HepG2 (cell line): ENCODE measurements at regions not wholly inside any gene's neighbourhood (a gene's known extent, or its start where the extent isn't known, plus 50 kb on each side); places are given as distances from the start of the nearest gene placed in this dataset.
A peak's percentile ranks its signal among the peaks of the same experiment; 100 is the strongest.

ENCODE experiments used
- KAT8 ChIP-seq: IDR thresholded peaks from 2 replicates; pipeline ENCODE4 v1.6.1; 2016; ENCODE audit warnings: missing genetic modification reagents, missing compliant biosample characterization
- MEF2D ChIP-seq: sonication (generic); formaldehyde crosslinking; IDR thresholded peaks from 2 replicates; pipeline ENCODE4 v1.5.1; 2020; ENCODE audit warnings: mild to moderate bottlenecking, missing genetic modification reagents
- PCBP1 ChIP-seq: fragments of 200-400 bp; formaldehyde crosslinking; IDR thresholded peaks from 2 replicates; pipeline ENCODE4 v1.6.1; 2017; ENCODE audit warnings: mild to moderate bottlenecking, low read depth, low read length, borderline replicate concordance
- PHF8 ChIP-seq: sonication (generic); formaldehyde crosslinking; IDR thresholded peaks from 2 replicates; pipeline ENCODE4 v1.5.0; 2020; ENCODE audit warnings: missing genetic modification reagents
- PTBP1 ChIP-seq: fragments of 200-400 bp; formaldehyde crosslinking; IDR thresholded peaks from 2 replicates; pipeline ENCODE4 v1.6.1; 2018; ENCODE audit warnings: low read length, low read depth; ENCODE audit not compliant: poor library complexity, severe bottlenecking
- RBM22 ChIP-seq: fragments of 200-400 bp; formaldehyde crosslinking; optimal IDR thresholded peaks from 2 replicates; pipeline ENCODE3; 2017; ENCODE audit warnings: mild to moderate bottlenecking, low read length, moderate library complexity
- SUZ12 ChIP-seq: fragments of 150-350 bp; IDR thresholded peaks from 2 replicates; pipeline ENCODE4 v1.6.1; 2014; ENCODE audit warnings: low read depth, low read length
- TCF7L2 ChIP-seq: IDR thresholded peaks from 2 replicates; pipeline ENCODE4 v1.6.1; 2011; ENCODE audit warnings: mild to moderate bottlenecking, low read depth, low read length, moderate library complexity
- TEAD3 ChIP-seq: optimal IDR thresholded peaks from 2 replicates; pipeline ENCODE3; 2016; ENCODE audit warnings: borderline replicate concordance
- XRCC5 ChIP-seq: fragments of 200-400 bp; formaldehyde crosslinking; optimal IDR thresholded peaks from 2 replicates; pipeline ENCODE3; 2017; ENCODE audit warnings: mild to moderate bottlenecking, low read length
- ZC3H13 ChIP-seq: sonication (generic); formaldehyde crosslinking; IDR thresholded peaks from 2 replicates; pipeline ENCODE4 v1.8.1; 2023; ENCODE audit warnings: mild to moderate bottlenecking, missing genetic modification reagents, moderate library complexity
- ZFP1 ChIP-seq: IDR thresholded peaks from 2 replicates; pipeline ENCODE4 v1.6.1; 2016
- ZMAT3 ChIP-seq: sonication (generic); formaldehyde crosslinking; conservative IDR thresholded peaks from 2 replicates; pipeline ENCODE4 v1.7.0; 2021; ENCODE audit warnings: missing genetic modification reagents
- ZNF101 ChIP-seq: sonication (generic); formaldehyde crosslinking; IDR thresholded peaks from 2 replicates; pipeline ENCODE4 v1.4.0; 2020; ENCODE audit warnings: mild to moderate bottlenecking, low read depth, missing genetic modification reagents, borderline replicate concordance
- ZNF24 ChIP-seq: fragments of 450-650 bp; IDR thresholded peaks from 2 replicates; pipeline ENCODE4 v1.6.1; 2017; ENCODE audit warnings: antibody characterized with exemption, mild to moderate bottlenecking
- ZNF567 ChIP-seq: sonication (generic); formaldehyde crosslinking; IDR thresholded peaks from 2 replicates; pipeline ENCODE4 v1.8.1; 2023; ENCODE audit warnings: mild to moderate bottlenecking, missing genetic modification reagents, borderline replicate concordance
- ZNF607 ChIP-seq: sonication (generic); formaldehyde crosslinking; IDR thresholded peaks from 2 replicates; pipeline ENCODE4 v1.5.1; 2020; ENCODE audit warnings: missing genetic modification reagents, mild to moderate bottlenecking, borderline replicate concordance
- ZNF777 ChIP-seq: sonication (generic); formaldehyde crosslinking; IDR thresholded peaks from 2 replicates; pipeline ENCODE4 v1.4.0; 2020; ENCODE audit warnings: missing genetic modification reagents
- TF ChIP-seq, protein P1 (sequence below): sonication (generic); formaldehyde crosslinking; IDR thresholded peaks from one replicate; pipeline ENCODE4 v1.5.1; 2020; ENCODE audit warnings: mild to moderate bottlenecking, missing genetic modification reagents; ENCODE audit errors: not compliant biosample characterization
- TF ChIP-seq, protein P2 (sequence below): sonication (generic); formaldehyde crosslinking; IDR thresholded peaks from 2 replicates; pipeline ENCODE4 v1.8.1; 2023; ENCODE audit warnings: mild to moderate bottlenecking, missing genetic modification reagents
- TF ChIP-seq, protein P3 (sequence below): sonication (generic); formaldehyde crosslinking; IDR thresholded peaks from 2 replicates; pipeline ENCODE4 v1.5.0; 2020; ENCODE audit warnings: missing genetic modification reagents

DNA sequence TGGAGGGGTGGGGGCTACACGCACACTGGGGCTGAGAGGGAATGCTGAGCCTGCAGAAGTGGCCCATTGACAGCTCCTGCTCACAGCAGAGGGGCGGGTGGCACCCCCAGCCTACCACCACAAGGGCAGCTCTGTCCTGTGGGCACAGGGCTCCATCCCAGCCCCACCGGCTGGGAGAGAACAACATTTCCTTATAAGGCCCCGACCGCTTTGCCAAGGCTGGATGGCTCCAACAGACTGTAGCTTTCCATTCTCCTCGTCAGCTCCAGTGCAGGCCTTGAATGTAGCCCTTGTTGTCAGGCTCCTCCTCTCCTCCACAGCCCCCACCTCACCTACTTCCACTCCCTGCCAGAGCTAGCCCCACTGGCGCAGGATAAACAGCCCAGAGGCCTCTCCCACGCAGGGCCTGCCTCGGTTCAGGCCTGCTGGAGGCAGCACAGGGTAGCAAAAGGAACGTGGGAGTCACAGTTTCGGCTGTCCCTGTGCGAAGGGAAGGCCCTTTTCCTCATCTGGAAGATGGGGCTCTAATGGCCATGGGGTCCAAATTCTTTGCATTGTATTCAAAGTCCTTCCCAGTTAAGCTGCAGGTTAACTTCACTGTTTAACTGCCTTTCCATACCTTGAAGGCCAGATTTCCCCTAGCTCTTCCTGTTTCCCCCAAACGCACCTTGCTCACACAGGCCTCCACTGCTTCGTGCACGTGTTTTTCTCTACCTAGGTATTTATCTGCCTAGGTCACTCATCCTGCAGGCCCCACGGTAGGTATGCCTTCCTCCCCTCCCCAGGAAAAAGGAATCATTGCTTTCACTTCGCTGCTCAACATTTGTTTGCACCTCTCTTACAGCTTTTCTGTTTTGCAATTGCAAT, 101.6 kb upstream of the LPP start (continued):
- TF ChIP-seq, protein P1, sequence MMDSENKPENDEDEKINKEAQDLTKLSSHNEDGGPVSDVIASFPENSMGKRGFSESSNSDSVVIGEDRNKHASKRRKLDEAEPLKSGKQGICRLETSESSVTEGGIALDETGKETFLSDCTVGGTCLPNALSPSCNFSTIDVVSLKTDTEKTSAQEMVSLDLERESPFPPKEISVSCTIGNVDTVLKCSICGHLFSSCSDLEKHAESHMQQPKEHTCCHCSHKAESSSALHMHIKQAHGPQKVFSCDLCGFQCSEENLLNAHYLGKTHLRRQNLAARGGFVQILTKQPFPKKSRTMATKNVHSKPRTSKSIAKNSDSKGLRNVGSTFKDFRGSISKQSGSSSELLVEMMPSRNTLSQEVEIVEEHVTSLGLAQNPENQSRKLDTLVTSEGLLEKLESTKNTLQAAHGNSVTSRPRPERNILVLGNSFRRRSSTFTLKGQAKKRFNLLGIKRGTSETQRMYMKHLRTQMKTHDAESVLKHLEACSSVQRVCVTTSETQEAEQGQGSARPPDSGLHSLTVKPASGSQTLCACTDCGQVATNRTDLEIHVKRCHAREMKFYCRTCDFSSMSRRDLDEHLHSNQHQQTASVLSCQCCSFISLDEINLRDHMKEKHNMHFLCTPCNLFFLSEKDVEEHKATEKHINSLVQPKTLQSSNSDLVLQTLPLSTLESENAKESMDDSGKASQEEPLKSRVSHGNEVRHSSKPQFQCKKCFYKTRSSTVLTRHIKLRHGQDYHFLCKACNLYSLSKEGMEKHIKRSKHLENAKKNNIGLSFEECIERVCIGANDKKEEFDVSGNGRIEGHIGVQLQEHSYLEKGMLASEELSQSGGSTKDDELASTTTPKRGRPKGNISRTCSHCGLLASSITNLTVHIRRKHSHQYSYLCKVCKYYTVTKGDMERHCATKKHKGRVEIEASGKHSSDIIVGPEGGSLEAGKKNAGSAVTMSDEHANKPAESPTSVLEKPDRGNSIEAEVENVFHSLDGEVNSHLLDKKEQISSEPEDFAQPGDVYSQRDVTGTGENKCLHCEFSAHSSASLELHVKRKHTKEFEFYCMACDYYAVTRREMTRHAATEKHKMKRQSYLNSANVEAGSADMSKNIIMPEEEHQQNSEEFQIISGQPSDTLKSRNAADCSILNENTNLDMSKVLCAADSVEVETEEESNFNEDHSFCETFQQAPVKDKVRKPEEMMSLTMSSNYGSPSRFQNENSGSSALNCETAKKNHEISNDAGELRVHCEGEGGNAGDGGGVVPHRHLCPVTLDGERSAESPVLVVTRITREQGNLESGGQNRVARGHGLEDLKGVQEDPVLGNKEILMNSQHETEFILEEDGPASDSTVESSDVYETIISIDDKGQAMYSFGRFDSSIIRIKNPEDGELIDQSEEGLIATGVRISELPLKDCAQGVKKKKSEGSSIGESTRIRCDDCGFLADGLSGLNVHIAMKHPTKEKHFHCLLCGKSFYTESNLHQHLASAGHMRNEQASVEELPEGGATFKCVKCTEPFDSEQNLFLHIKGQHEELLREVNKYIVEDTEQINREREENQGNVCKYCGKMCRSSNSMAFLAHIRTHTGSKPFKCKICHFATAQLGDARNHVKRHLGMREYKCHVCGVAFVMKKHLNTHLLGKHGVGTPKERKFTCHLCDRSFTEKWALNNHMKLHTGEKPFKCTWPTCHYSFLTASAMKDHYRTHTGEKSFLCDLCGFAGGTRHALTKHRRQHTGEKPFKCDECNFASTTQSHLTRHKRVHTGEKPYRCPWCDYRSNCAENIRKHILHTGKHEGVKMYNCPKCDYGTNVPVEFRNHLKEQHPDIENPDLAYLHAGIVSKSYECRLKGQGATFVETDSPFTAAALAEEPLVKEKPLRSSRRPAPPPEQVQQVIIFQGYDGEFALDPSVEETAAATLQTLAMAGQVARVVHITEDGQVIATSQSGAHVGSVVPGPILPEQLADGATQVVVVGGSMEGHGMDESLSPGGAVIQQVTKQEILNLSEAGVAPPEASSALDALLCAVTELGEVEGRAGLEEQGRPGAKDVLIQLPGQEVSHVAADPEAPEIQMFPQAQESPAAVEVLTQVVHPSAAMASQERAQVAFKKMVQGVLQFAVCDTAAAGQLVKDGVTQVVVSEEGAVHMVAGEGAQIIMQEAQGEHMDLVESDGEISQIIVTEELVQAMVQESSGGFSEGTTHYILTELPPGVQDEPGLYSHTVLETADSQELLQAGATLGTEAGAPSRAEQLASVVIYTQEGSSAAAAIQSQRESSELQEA (CRISPR knock-in tag): no peak
- no peak for TF ChIP-seq ZNF567 (CRISPR knock-in tag)
- TF ChIP-seq TCF7L2: no peak
- TF ChIP-seq, protein P2, sequence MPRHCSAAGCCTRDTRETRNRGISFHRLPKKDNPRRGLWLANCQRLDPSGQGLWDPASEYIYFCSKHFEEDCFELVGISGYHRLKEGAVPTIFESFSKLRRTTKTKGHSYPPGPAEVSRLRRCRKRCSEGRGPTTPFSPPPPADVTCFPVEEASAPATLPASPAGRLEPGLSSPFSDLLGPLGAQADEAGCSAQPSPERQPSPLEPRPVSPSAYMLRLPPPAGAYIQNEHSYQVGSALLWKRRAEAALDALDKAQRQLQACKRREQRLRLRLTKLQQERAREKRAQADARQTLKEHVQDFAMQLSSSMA: no peak
- peak; percentile 18; the same call in 1 of the 2 replicates for TF ChIP-seq KAT8 (CRISPR knock-in tag)
- TF ChIP-seq, protein P3, sequence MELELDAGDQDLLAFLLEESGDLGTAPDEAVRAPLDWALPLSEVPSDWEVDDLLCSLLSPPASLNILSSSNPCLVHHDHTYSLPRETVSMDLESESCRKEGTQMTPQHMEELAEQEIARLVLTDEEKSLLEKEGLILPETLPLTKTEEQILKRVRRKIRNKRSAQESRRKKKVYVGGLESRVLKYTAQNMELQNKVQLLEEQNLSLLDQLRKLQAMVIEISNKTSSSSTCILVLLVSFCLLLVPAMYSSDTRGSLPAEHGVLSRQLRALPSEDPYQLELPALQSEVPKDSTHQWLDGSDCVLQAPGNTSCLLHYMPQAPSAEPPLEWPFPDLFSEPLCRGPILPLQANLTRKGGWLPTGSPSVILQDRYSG: no peak
- no peak for TF ChIP-seq TEAD3 (CRISPR knock-in tag)
- TF ChIP-seq PTBP1: peak; percentile 78
- TF ChIP-seq RBM22: no peak
- TF ChIP-seq ZFP1 (CRISPR knock-in tag): peak; percentile 39; the same call in 1 of the 2 replicates
- TF ChIP-seq ZC3H13 (CRISPR knock-in tag): no peak
- TF ChIP-seq XRCC5: peak; percentile 83
- TF ChIP-seq ZNF777 (CRISPR knock-in tag): no peak
- TF ChIP-seq PCBP1: 0 out of 2 replicates have a peak, but pooled peaks have one; percentile 85
- no peak for TF ChIP-seq ZNF24
- no peak for TF ChIP-seq ZNF607 (CRISPR knock-in tag)
- peak; percentile 54; the same call in 1 of the 2 replicates for TF ChIP-seq PHF8
- TF ChIP-seq ZMAT3 (CRISPR knock-in tag): 0 out of 2 replicates have a peak, but pooled peaks have one; percentile 75
- TF ChIP-seq ZNF101 (CRISPR knock-in tag): no peak
- no peak for TF ChIP-seq SUZ12
- TF ChIP-seq MEF2D (CRISPR knock-in tag): peak; percentile 80
